T-helper 2 cell treated with Interferon-gamma antibody and Interleukin-4, amounts not matched to agents 100 ng/mL and 5 ng/mL, for 36 hours (primary cell): ENCODE measurements at regions not wholly inside any gene's neighbourhood (a gene's known extent, or its start where the extent isn't known, plus 50 kb on each side); places are given as distances from the start of the nearest gene placed in this dataset.

Experiments
- intact Hi-C: fragments of 100-400 bp; cut with micrococcal nuclease; formaldehyde crosslinking; loops from one replicate; pipeline ENCODE4 v1.15.1; 2023

DNA sequence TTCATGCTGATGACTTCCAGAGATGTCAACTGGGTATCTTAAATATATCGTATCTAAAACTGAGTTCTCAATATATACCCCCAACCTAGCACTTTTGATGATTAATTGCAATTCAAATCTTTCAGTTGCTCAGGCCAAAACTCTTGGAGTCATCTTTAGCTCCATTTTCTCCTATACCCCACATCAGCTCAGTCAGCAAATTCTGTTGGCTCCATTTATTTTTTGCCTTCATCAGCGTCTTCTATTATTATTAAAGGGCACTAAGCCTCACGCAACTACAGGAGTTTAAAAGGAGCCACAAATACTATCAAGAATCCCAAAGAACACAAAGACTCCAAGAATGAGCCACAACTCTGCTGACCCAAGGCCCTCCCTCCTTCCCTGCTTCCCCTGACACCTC lies 134.9 kb downstream of the KCTD12 start:
- intact Hi-C loops = no loop called here

DNA sequence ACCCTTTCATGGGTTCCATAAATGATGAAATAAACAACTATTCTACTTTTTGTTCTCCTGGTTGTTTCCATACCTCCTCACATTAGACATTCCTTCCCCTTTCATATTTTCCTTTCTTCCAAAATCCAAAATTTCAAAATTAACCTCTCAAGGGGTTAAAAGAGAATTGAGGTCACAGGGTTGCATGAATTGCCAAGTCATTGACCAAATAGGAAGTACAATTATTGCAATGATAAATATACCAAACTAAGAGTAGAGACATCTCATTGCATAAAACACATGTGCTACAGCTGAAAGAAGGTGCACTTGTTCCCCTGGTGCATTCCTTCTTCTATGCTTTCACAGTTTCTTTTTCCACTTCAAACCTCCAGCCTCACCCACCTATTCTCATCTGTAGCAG lies 136.1 kb downstream of the KCTD12 start:
- intact Hi-C loops = no loop called here

DNA sequence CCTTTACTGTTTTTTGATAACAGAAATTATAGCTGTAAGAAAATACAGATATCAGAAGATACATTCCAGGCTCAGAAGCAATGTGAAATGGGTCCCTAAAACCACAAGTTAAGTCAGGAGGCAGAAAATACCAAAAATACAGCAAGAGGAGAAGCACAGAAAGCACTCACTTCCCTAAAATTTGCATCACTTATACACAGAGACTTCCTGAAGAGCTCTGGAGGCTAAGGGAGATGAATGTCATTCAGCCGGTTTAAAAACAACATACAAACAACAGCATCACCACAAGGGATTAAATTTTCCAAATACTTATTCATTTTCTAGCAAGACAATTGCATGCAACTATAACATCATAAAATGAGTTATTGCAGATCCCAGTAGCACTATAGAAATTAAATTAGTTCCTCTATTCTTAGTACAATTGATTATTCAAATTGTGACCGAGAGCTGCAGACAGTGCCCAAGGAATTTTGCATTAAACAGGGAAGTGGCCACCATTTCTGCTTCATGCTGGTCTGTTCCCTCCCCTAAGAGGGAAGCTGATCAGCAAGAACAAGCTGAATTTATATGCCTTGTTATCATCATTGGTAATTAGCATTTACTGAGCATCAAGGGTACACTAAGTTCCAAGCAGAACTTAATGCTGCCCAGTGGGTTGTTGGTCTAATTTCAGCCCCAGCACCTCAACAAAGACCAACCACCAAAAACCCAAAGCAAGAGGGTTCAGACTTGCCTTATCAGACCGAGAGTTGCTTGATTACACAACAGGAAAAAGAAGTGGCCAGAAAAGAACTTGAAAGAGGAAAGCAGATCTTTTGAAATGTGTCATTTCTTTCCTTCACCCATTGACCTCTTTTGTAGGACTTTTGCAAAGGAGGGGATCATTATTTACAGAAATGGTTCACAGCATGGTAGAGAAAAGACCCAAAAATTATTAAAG lies 140.7 kb downstream of the KCTD12 start:
- intact Hi-C loops = no loop called here

DNA sequence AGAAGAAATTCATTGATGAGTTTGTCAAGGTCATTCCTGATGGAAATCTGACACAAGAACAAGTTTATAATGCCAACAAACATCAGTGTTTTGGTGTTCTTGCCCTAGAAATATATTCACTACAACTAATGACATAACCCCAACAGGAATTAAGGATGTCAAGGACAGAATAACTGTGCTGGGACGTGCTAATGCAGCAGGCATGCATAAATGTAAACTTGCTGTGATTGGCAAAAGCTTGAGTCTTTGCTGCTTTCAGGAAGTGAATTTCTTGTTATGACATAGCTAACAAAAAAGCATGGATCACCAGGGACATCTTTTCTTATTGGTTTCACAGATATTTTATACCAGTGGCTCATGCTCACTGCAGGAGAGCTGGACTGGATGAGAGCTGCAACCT lies 144.6 kb downstream of the KCTD12 start:
- intact Hi-C loops = no loop called here

DNA sequence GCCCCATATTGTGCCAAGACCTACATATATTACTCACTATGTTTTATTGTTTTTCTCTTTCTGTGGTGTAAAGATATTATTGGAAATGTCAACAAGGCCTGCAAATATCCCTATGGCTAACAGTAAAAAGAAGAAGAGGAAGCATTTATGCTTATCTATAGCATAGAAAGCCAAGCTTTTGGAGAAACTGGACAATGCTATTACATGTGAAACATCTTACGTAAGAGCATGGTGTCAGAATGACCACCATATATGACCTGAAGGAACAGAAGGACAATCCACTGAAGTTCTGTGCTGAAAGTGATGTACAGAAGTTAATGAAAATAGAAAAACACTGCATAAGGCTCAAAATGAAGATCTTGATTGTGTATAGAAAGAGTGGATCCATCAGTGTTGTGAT lies 145.2 kb downstream of the KCTD12 start:
- intact Hi-C loops = no loop called here

DNA sequence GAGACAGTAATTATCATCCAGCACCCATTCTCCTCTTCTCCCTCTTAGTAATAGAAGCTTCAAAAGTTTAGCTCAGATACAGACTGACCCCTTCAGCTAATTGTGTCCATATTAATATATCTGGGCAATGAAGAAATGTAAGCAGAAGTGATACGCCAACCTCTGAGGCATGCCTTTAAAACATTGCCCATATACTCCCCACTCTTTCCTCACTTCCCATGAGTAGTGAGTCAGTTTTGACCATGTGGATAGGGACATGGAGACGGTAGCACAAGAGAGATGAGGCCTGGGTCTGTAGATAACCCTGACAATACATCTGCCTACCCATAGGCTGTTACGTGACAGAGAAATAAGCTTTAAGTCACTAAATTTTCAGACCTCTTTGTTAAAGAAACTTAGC lies 147.6 kb downstream of the KCTD12 start:
- intact Hi-C loops = no loop called here

DNA sequence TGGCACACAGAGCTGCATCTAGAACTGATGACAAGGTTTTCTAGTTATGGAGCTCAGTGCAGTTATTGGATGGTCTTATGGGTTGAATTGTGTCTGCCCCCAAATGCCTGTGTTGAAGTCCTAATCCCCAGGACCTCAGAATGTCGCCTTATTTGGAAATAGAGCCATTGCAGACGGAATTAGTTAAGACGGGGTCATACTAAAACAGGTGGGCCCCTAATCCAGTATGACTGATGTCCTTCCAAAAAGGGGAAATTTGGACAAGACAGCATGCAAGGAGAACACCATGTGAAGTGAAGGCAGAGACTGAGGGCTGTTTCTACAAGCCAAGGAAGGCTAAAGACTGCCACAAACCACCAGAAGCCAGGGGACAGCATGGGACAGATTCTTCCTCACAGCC lies 148.7 kb downstream of the KCTD12 start:
- intact Hi-C loops = no loop called here

DNA sequence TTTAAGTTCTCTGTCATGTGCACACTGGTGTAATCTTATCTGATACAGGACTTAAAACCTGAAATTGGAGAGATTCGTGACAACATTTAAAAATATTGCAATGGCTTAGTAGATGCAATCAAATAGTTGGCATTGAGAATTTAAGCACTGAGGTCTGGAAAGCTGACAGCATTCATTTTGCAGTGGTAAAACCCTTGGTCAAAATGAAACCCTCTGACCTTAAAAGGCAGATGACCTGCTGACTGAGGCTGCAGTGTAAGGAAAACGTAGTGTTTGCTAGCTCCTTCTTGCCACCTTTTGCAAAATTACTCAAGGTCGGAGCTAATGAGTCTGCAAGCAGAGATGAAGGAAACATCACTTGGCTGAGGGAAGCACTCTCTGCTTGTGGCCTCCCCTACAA lies 150.6 kb downstream of the KCTD12 start:
- intact Hi-C loops = no loop called here

DNA sequence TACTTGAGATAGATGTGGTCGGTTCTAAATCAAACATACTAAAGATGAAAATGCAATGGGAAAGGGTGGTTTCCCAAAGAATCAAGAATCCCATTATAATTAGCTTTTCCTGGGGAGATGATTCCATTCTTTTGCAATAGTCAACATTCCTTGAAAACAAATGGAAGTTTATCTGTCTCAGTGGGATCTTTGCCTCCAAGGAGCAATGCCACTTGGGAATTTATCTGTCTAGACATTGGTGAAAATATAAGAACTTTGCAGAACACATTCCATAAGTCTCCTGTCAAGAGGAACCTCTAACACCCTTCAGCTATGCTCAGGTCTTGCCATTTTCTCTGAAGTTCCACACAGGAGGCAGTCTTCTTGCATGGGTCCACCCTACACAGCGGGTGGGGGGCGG lies 152.5 kb downstream of the KCTD12 start:
- intact Hi-C loops = no loop called here

DNA sequence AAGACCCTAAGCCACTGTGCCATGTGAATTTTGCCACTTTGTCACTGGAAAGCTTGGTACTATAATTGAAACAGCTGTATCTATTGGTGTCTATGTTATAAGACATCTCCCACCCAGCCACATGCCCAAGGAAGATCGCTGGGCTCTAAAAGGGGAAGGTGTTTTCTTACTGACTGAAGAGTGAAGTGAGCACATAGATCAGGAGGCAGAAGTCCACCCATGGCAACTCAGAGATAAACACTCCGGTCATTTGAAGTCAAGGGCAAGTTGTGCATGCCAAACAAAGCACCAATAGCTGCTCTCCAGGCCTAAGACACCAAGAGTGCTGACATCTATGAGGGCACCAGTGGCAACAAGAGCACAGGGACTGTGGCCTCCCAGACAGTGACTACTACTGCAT lies 153.8 kb downstream of the KCTD12 start:
- intact Hi-C loops = no loop called here

DNA sequence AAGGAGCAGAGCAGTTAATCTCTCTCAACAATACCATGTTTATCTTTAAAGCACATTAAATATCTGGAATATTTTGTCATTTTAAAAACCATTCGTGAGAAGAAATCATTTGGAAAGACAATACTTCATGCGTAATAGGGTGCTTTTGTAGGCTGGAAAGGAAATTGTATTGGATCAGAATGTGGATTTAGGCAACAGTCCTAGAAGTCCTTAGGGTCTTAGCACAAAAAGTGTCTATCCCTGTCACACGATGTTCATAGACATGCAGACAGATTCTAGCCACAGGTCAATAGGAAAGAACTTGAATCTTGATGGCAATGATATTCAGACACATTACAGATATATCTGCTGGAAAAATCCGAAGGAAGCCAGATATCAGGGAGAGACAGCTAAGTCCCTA lies 156.0 kb downstream of the KCTD12 start:
- intact Hi-C loops = no loop called here

DNA sequence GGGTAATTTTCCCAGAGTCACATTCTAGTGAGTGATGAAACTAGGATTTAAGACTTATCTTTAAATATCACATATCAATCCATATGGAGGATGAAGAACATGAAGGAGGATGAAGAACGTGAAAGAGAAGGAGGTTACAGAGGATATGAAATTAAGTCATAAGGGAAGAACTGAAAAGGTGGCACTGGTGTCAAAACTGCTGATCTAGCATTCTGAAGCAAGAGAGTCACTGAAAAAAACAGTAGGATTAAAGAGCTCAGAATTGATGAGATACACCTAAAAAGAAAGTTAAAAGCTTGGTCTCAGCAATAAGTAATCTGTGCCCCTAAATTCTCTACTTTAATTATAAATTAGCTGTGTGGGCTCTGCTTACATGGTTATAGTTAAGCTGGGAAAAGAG lies 156.5 kb downstream of the KCTD12 start:
- intact Hi-C loops = no loop called here

DNA sequence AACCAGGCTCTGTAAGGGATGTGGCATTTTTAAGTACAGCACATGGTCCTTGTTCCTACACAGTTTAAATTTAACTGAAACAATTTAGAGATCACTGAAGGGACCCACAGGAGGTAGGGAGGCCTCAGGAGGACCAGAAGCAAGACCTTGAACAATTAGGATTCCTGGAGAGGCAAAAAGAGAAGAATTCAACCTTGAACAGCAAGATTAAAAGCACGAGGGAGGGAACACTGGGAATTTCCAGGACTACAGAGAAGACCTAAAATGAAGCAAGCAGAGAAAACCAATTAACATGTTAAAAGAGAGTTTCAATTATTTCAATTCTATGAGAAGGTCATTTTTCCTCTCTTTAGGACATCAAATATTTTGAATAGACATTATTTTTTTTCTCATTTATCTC lies 160.3 kb downstream of the KCTD12 start:
- intact Hi-C loops = no loop called here

DNA sequence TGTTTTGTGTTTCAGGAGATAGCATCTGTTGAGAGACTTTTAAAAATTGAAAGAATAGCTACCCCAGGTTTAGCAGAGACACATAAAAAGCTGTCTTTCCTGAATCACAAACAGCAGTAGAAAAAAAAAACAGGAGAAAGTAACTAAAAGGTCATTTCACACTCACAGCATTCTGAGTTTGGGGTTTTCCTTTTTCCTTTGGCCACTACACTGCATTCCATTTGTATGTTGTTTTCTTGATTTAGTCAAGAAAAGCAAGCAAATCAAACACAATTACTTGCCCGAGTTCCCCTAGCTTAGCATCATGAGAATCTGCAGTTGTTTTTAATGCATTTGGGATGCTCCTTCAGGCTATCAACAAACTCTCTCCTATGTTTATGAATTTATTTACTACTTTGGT lies 161.0 kb downstream of the KCTD12 start:
- intact Hi-C loops = no loop called here

DNA sequence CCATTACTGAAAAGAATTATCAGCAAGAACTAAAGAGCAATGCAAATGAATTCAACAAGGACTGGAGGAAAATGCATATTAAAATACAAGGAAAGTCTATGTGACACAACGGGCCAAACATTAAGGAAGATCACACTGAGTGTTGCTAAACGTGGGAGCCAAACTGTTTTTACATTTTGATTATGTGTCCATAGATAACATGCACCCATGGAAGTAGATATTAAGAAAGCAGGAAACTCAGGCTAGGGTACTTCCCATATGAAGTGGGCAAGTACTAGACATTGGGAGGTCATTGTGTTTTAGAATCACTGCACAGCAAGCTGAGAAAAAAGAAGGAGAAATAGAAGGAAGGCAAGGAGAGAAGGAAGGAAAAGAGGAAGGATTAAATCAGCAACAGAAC lies 161.8 kb downstream of the KCTD12 start:
- intact Hi-C loops = no loop called here

DNA sequence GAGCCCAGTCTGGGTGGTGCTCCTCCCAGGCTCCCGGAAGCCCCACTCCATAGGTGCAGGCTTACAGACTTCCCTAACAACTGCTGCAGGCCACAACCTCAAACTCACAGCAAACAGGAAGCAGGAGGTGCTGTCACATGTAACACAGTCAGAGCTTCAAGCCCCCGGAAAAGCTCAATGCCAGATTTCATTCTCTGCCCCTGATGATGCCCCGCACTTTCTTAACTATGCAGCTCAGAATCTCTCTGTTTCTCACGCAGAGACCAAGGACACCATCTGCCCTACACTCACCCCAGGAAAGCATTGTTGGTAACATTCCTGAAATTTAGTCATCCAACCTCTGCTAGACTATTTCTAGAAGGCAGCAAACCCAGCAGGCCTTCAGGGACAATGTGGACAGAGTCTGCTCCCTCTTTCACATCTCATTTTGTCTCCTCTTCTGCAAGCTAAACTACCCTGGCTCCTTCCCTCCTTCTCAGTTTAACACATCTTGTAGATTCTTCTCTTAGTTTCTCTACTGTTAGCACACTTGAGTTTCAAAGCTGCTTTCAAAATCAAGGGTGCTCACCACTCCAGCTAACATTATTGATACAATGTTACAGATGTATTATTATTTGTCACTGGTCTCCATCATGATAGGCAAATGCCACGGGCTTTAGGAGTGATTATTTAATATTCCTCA lies 162.5 kb downstream of the KCTD12 start:
- intact Hi-C loops = no loop called here

DNA sequence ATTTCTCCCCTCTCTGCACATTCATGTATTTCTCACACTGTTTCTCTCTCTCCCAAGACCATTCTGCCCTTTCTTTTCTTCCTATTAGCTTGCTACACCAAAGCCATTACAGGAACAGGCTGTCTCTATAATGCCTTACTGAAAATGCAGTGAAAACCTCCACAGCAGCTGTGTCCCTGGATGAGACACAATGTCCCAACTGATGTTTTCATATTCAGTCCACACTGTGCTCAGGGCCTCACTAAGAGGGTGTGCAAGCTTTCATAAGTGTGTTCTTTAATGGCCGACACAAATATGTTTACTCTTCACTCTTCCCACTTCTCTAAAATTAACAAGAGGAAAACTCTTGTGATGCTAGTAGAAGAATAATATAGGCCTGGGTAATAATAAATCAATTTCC lies 163.4 kb downstream of the KCTD12 start:
- intact Hi-C loops = no loop called here

DNA sequence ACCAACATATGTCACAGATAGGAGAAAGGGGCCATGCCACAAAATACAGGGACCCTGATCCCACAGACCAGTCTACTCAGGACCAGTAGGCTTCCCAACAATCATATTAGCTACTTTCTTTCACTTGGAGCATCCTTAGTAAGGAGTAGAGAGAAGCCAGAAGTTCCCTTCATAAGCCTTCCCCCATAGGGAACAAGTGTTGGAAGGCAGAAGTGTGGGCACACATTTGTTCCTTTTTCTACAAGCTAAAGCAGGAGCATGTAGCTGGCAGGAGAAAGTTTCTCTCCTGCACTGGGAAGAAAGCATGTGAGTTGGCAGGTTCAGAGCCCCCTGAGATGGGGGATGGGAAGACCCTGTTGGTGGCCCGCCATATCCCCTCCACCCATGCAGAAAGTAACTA lies 165.4 kb downstream of the KCTD12 start:
- intact Hi-C loops = no loop called here

DNA sequence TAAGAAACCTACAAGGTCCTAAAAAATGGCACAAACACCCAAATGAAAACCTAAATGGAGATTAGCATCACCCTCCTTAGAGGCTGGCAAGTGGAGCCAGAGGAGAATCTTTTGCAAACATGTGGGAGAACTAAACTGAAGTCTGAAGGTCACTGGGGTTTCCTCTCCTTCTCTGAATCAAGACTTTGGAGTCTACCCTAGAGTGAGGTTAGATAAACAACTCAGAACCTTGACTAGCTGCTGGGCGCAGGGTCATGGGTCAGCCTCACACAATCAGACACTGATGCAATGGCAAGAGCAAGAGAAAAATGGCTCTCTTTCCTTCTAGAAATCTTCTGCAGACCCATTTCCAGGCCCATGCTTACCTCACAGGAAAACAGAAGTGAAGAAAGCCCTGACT lies 165.8 kb downstream of the KCTD12 start:
- intact Hi-C loops = no loop called here

DNA sequence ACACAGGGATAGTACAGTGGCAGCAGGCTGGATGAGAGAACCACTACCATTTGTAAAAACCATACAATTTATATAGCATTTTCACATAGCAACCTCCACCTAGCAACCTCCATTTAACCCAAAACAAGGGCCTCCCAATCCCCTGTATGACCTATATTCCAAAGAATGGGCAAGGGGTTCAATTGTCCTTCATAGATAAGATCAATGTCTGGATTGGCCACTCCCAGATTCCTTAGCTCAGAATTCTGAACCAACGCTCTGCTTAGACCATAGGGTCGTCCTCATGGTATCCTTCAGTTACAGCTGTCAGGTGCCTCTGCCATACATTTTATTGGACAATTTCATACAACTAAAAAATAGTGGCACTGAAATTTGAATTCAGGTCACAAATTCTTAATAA lies 166.2 kb downstream of the KCTD12 start:
- intact Hi-C loops = no loop called here

DNA sequence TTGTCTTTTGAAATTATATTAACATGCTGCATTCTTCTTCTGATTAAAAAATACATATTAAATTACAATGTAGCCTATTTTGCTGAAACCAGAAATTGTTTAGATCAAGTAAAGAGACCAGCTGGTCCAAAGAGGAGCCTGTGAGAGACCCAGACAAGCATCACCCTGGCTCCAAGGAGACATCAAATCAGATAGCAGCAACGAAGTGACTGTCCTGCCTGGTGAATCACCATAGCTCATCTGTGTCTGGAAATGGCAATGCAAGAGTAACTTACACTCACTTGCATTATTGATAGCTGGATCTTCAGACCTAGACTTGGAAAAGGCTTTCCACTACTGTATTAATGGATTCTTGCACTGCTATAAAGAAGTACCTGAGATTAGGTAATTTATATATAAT lies 169.1 kb downstream of the KCTD12 start:
- intact Hi-C loops = no loop called here

DNA sequence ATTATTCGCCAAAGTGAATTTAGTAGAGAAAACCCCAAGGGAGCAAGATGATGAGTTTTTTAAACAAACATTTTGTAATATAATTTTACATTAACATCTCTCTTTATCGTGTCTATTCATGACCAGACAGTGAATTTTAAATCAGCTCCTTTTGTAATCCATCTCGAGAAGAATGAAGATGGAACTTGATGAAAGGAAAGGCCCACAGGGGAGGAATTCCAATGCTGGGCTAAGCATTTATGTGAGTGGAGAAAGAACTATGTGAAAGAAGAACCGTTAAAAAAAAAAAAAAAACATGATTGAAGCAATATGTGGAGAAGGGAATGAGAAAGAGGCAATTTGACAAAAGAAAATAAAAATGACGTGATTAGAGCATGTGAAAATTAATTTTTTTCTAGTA lies 170.6 kb downstream of the KCTD12 start:
- intact Hi-C loops = no loop called here

DNA sequence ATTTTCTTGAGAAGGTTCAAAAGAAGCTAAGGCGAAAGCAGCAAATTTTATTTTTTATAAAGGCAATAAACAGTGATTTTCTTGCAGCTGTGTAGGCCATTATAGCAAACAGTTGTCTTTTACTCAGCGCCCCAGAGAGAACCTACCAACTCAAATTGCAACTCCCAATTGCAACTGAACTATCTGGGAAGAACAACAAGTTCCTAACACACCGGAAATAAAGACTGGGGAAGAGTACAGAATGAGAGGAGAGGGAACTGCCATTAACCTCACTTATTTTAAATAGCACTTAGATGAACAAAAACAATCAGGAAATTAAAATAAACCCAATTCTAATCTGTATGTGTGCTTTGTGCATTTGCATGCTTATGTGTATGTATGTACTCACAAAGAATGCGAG lies 171.1 kb downstream of the KCTD12 start:
- intact Hi-C loops = no loop called here
